Breast epithelium (tissue), 4 donors: ENCODE measurements at regions not wholly inside any gene's neighbourhood (a gene's known extent, or its start where the extent isn't known, plus 50 kb on each side); places are given as distances from the start of the nearest gene placed in this dataset.

Source experiments
- DNase-seq, 2 donors: peaks; one replicate each; pipeline ENCODE4 v3.0.0-alpha.2; 2019; ENCODE audit warnings: low spot score in 2 of 2
- H3K27ac ChIP-seq, 2 donors: fragments of 200-600 bp; sonication (generic) in 1 of 2; one replicate each; pipeline ENCODE4 v1.5.1; 2016 to 2019; ENCODE audit warnings: mild to moderate bottlenecking in 1 of 2
- H3K27me3 ChIP-seq, 2 donors: fragments of 200-600 bp; sonication (generic) in 1 of 2; one replicate each; pipeline versions ENCODE4 v1.5.1 to v1.6.0; 2017 to 2019; ENCODE audit warnings: control low read depth in 1 of 2, mild to moderate bottlenecking in 1 of 2
- H3K36me3 ChIP-seq: fragments of 200-600 bp; one replicate; pipeline ENCODE4 v1.5.1; 2019
- H3K4me1 ChIP-seq, 2 donors: fragments of 200-600 bp; sonication (generic); one replicate each; pipeline ENCODE4 v1.5.1; 2016 to 2019; ENCODE audit warnings: control low read depth in 1 of 2
- H3K4me3 ChIP-seq, 3 donors: fragments of 200-600 bp; sonication (generic); 1 replicate in 2 of 3; 2 replicates in 1 of 3; pipeline ENCODE4 v1.5.1; 2016 to 2019; ENCODE audit warnings: mild to moderate bottlenecking in 3 of 3, moderate library complexity in 2 of 3
- H3K9me3 ChIP-seq, 2 donors: fragments of 200-600 bp; sonication (generic) in 1 of 2; one replicate each; pipeline ENCODE4 v1.5.1; 2016 to 2019; ENCODE audit warnings: control low read depth in 1 of 2
- CTCF ChIP-seq, 3 donors: fragments of 450-650 bp; IDR thresholded peaks; one replicate each; pipeline ENCODE4 v1.5.1; 2016 to 2017; ENCODE audit warnings: antibody characterized with exemption in 3 of 3, mild to moderate bottlenecking in 3 of 3, moderate library complexity in 3 of 3
- POLR2A ChIP-seq: fragments of 450-650 bp; IDR thresholded peaks from one replicate; pipeline ENCODE4 v1.6.1; 2016; ENCODE audit warnings: antibody characterized with exemption, mild to moderate bottlenecking, moderate library complexity
- POLR2AphosphoS5 ChIP-seq, 3 donors: sonication (generic); formaldehyde crosslinking; IDR thresholded peaks; one replicate each; pipeline ENCODE4 v1.6.1; 2017; ENCODE audit warnings: antibody characterized with exemption in 3 of 3
- intact Hi-C: fragments of 100-400 bp; cut with DNase I; formaldehyde crosslinking; loops from one replicate; pipeline ENCODE4 v1.15.1; 2023; ENCODE audit warnings: low total_unique reads

- Histone ChIP-seq H3K4me3 (no peak overlapping the region), H3K27ac (no peak overlapping the region), H3K36me3 (no peaks in the 10 kb centered on the region), H3K9me3 (no peaks in the 10 kb centered on the region), H3K4me1 (no peaks in the 10 kb centered on the region), H3K27me3 (no peaks in the 10 kb centered on the region)
- DNase-seq = no peak
- intact Hi-C loops = no loop called here
- TF ChIP-seq CTCF (IDR thresholded peaks at IDR 0.05) (no peak), POLR2A (no peak), POLR2AphosphoS5 (IDR thresholded peaks at IDR 0.05) (no peak)
These were observed 73.0 kb upstream of the GPR45 start for GRCh38 chr2:105168543-105168942.

GRCh38 chr2:105175231-105175630 lies 66.3 kb upstream of the GPR45 start:
- no peak for DNase-seq
- no peak overlapping the region for H3K4me3 ChIP-seq
- H3K27ac ChIP-seq = no peak overlapping the region
- no peaks in the 10 kb centered on the region for H3K36me3 ChIP-seq
- intact Hi-C loops = no loop called here
- H3K4me1 ChIP-seq = no peaks in the 10 kb centered on the region
- TF ChIP-seq POLR2AphosphoS5 (IDR thresholded peaks at IDR 0.05) = no peak
- TF ChIP-seq CTCF (IDR thresholded peaks at IDR 0.05) = no peak
- TF ChIP-seq POLR2A = no peak
- H3K27me3 ChIP-seq = peaks cover 0 to 4% of the 10 kb centered on the region in 2 donors
- H3K9me3 ChIP-seq = no peaks in the 10 kb centered on the region

GRCh38 chr2:105176429-105176828 lies 65.1 kb upstream of the GPR45 start:
- Histone ChIP-seq H3K27ac (no peak overlapping the region), H3K36me3 (no peaks in the 10 kb centered on the region), H3K9me3 (no peaks in the 10 kb centered on the region), H3K27me3 (peaks cover 0 to 4% of the 10 kb centered on the region in 2 donors), H3K4me1 (no peaks in the 10 kb centered on the region), H3K4me3 (no peak overlapping the region)
- no peak for TF ChIP-seq POLR2AphosphoS5 (IDR thresholded peaks at IDR 0.05)
- no peak for TF ChIP-seq CTCF (IDR thresholded peaks at IDR 0.05)
- no peak for TF ChIP-seq POLR2A
- no peak for DNase-seq
- intact Hi-C loops = no loop called here

GRCh38 chr2:105177008-105177407 lies 64.5 kb upstream of the GPR45 start:
- intact Hi-C loops = no loop called here
- TF ChIP-seq CTCF (IDR thresholded peaks at IDR 0.05) = no peak
- TF ChIP-seq POLR2A = no peak
- TF ChIP-seq POLR2AphosphoS5 (IDR thresholded peaks at IDR 0.05) = no peak
- Histone ChIP-seq H3K9me3 (no peaks in the 10 kb centered on the region), H3K4me3 (no peak overlapping the region), H3K27me3 (peaks cover 0 to 4% of the 10 kb centered on the region in 2 donors), H3K4me1 (no peaks in the 10 kb centered on the region), H3K36me3 (no peaks in the 10 kb centered on the region), H3K27ac (no peak overlapping the region)
- DNase-seq = no peak

- H3K27me3 ChIP-seq = peaks cover 0 to 4% of the 10 kb centered on the region in 2 donors
- H3K36me3 ChIP-seq = no peaks in the 10 kb centered on the region
- H3K4me3 ChIP-seq = no peak overlapping the region
- TF ChIP-seq CTCF (IDR thresholded peaks at IDR 0.05) (no peak), POLR2A (no peak), POLR2AphosphoS5 (IDR thresholded peaks at IDR 0.05) (no peak)
- no peak overlapping the region for H3K27ac ChIP-seq
- DNase-seq = no peak
- intact Hi-C loops = no loop called here
- H3K9me3 ChIP-seq = no peaks in the 10 kb centered on the region
- no peaks in the 10 kb centered on the region for H3K4me1 ChIP-seq
These were observed 63.8 kb upstream of the GPR45 start for GRCh38 chr2:105177536-105178254.
